GM12872 (cell line): ENCODE measurements at regions not wholly inside any gene's neighbourhood (a gene's known extent, or its start where the extent isn't known, plus 50 kb on each side); places are given as distances from the start of the nearest gene placed in this dataset.

Experiments used
- CTCF ChIP-seq: IDR thresholded peaks from 3 replicates; pipeline ENCODE4 v1.5.1; 2011; ENCODE audit warnings: low read depth, mild to moderate bottlenecking, low read length, moderate library complexity; ENCODE audit not compliant: insufficient read depth

- TF ChIP-seq CTCF, result no peak
Observed at GRCh38 chr7:113373863-113374262, 255.5 kb upstream of the SMIM30 start.

GRCh38 chr7:113371416-113372043 is 253.2 kb upstream of the SMIM30 start:
- no peak for TF ChIP-seq CTCF

GRCh38 chr7:113370910-113371309 is 252.6 kb upstream of the SMIM30 start:
- no peak for TF ChIP-seq CTCF

DNA sequence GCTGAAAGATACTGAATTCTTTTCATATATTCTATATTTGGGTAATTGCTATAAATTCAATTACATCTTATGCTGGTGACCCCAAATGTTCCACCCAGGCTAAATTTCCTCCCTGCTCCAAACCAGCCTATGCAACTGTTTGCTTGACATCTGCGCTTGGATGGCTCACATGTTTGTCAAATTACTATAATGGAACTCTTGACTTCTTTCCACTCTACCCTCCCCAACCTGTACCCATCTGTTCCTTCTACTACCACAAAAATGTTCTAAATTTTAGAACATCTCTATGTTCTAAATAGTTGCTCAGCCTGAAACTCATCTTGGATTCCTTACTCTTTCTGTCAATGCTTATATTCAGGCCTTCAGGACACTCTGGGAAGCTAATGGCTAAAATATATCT is 249.9 kb upstream of the SMIM30 start:
- no peak for TF ChIP-seq CTCF

GRCh38 chr7:113367041-113367586 is 248.8 kb upstream of the SMIM30 start:
- no peak for TF ChIP-seq CTCF

DNA sequence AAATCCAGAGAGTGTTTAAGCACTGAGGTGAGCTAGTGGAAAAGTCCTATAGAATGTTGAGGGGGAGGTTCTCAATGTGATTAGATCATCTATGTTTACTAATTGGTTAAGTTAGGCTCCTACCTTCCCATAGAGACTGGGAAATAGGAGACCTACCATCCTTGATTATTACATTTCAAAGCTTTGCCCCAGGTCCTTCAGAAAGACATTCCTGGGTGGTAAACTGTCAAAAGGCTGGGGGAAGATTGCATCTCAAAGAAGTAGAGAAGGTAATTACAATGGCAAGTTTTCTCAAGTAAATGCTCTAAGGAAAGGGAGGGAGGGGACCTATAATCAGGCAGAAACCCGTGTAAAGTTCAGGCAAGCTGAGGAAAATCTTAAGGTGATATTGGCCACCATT is 247.8 kb upstream of the SMIM30 start:
- no peak for TF ChIP-seq CTCF

DNA sequence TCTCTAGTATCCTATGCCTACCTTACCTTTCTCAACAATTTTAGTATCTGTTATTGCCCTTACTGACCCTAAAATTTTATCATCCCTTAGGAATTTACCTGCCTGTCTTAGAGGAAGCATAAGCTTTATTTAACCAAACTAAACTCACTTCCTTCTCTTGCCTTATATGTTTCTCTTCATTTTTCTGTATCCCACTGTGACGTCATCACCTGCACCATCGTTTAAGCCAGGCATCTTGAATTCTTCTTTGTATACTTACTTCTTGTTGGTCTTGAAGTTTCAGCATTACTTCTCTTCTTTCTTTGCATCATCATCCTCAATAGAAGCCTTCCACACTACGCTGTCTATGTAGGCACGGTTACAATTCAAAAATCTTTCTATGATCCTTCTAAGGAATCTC is 231.0 kb upstream of the SMIM30 start:
- TF ChIP-seq CTCF, result no peak
